ENCODE measurements at regions not wholly inside any gene's neighbourhood (a gene's known extent, or its start where the extent isn't known, plus 50 kb on each side); places are given as distances from the start of the nearest gene placed in this dataset.

DNA sequence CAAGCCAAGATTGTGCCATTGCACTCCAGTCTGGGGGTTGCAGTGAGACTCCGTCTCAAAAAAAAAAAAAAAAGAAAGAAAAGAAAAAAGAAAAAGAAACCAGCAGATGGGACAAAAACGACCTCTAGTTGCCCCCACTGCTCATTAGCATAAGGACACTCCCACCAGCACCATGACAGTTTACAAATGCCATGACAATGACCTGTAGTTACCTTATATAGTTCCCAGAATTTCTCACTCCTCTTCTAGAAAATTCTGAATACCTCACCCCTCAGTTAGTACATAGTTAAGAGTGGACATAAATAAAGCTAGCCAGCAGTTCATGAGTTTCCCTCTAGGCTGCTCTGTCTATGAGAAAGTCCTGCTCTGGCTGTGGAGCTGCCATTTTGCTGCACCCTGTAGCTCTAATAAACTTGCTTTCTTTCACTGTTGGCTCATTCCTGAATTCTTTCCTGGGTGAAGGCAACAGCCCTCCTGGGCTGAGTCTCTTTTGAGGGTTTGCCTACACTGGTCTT, 276.8 kb upstream of the AKR1E2 start:
- TF ChIP-seq, protein P1, sequence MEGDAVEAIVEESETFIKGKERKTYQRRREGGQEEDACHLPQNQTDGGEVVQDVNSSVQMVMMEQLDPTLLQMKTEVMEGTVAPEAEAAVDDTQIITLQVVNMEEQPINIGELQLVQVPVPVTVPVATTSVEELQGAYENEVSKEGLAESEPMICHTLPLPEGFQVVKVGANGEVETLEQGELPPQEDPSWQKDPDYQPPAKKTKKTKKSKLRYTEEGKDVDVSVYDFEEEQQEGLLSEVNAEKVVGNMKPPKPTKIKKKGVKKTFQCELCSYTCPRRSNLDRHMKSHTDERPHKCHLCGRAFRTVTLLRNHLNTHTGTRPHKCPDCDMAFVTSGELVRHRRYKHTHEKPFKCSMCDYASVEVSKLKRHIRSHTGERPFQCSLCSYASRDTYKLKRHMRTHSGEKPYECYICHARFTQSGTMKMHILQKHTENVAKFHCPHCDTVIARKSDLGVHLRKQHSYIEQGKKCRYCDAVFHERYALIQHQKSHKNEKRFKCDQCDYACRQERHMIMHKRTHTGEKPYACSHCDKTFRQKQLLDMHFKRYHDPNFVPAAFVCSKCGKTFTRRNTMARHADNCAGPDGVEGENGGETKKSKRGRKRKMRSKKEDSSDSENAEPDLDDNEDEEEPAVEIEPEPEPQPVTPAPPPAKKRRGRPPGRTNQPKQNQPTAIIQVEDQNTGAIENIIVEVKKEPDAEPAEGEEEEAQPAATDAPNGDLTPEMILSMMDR (conservative IDR thresholded peaks at IDR 0.05; ENCODE audit: low read depth, low read length) = no peak
- H3K4me3 ChIP-seq (ENCODE audit: low read depth, low read length) = no peak overlapping the region
- no peak for DNase-seq (ENCODE audit: low read depth)

DNA sequence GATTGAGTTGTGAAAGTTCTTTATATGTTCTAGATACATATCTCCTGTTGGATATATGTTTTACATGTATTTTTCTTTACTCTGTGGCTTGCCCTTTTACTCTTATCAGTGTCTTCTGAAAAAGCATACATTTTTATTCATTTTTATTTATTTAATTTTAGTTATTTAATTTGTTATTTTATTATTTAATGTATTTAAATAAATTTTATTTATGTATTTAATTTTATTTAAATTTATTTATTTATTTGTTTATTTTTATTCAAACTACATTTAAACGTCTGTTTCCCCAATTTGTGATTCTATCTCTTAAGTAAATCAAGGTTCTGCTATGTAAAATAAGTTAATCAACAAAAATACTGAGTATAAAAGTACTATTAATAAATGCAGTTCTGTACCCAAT, 279.1 kb upstream of the AKR1E2 start:
- TF ChIP-seq, protein P1 (conservative IDR thresholded peaks at IDR 0.05; ENCODE audit: low read depth, low read length) = no peak
- no peak overlapping the region for H3K4me3 ChIP-seq (ENCODE audit: low read depth, low read length)
- no peak for DNase-seq (ENCODE audit: low read depth)

- DNase-seq (ENCODE audit: low read depth) = peak; percentile 76
- H3K4me3 ChIP-seq (ENCODE audit: low read depth, low read length) = no peak overlapping the region
- TF ChIP-seq, protein P1 (conservative IDR thresholded peaks at IDR 0.05; ENCODE audit: low read depth, low read length) = no peak
Measured at GRCh38 chr10:4546500-4546899, 279.5 kb upstream of the AKR1E2 start.

GRCh38 chr10:4545062-4545461, 280.9 kb upstream of the AKR1E2 start:
- TF ChIP-seq, protein P1 (conservative IDR thresholded peaks at IDR 0.05; ENCODE audit: low read depth, low read length) = no peak
- no peak for DNase-seq (ENCODE audit: low read depth)
- no peak overlapping the region for H3K4me3 ChIP-seq (ENCODE audit: low read depth, low read length)

GRCh38 chr10:4543938-4544533, 282.0 kb upstream of the AKR1E2 start:
- no peak overlapping the region for H3K4me3 ChIP-seq (ENCODE audit: low read depth, low read length)
- TF ChIP-seq, protein P1 (conservative IDR thresholded peaks at IDR 0.05; ENCODE audit: low read depth, low read length) = no peak
- no peak for DNase-seq (ENCODE audit: low read depth)

DNA sequence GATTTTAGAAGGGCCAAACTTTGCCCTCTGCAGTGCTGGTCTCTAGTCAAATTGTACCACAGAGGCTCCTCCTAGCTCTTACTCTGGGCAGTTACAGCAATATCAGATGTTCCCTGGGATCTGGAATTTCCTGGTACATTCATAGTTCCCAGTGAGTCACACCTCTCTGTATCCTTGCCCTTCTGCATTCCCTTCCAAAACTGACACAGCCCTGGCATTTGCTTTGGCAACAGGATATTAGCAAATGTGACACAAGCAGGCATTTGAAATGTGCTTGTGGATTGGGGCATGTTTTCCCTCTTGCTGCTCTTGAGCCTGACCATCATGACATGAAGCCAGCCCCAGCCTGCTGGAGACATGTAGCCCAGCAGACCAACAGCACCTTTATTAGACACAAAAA, 284.7 kb upstream of the AKR1E2 start:
- TF ChIP-seq, protein P1 (conservative IDR thresholded peaks at IDR 0.05; ENCODE audit: low read depth, low read length) = peak; percentile 51
- DNase-seq (ENCODE audit: low read depth) = peak; percentile 98
- H3K4me3 ChIP-seq (ENCODE audit: low read depth, low read length) = no peak overlapping the region

DNA sequence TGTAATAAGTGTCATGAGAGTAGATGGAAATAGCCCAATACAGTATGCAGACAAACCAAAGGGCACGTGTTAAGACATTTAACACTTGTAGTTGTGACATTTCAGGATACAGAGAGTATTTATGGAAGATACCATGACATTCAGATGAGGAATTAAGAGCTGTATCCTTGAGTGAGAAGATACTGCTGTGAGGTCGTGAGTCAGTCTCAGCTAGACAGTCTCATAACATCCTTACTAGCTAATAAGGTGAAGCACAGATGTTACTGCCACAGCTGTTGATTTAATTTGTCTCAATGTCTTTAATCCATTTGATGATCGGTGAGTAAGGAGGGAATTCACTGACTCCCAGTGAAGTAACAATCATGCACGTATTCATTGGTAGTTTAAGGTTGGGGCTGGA, 288.0 kb upstream of the AKR1E2 start:
- DNase-seq (ENCODE audit: low read depth) = no peak
- H3K4me3 ChIP-seq (ENCODE audit: low read depth, low read length) = no peak overlapping the region
- TF ChIP-seq, protein P1 (conservative IDR thresholded peaks at IDR 0.05; ENCODE audit: low read depth, low read length) = no peak
